ENCODE measurements at regions not wholly inside any gene's neighbourhood (a gene's known extent, or its start where the extent isn't known, plus 50 kb on each side); places are given as distances from the start of the nearest gene placed in this dataset.

- no peak for DNase-seq (ENCODE audit: low read depth)
These were observed 387.8 kb downstream of the AEBP2 start for GRCh38 chr12:19826980-19827550.

DNA sequence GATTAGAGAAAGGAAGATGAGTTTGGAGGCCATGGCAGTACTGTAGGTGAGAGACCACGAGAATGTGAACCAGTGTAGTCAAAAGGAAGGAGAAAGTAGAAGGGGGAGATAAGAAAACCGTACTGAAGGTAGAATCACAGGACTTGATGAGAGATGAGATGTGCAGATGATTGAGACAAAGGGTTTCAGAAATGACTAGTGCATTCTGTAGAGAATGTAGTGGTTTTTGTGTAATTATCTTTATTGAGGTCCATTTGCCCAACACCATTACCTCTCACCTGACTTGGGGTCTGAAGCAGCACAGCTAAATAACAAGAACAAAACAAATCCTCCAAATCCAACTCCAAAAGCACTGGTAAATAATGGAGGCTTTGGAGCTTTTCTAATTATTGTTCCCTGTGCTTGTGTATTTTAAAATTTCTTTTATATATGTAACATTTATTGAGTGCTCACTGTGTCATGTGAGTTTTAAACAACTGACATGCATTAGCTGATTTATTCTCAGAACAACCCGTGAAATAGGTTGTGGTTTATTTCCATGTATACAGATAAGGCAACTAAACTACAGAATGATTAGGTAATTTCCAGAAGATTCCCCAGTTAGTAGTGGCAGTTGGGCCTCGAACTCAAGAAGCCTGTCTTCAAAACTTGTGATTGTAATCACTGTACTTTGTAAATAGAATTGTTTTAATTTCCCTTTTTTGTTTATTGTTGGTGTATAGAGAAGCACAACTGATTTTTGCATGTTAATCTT is 390.0 kb downstream of the AEBP2 start:
- DNase-seq (ENCODE audit: low read depth): no peak

- no peak for DNase-seq (ENCODE audit: low read depth)
These were observed 391.2 kb downstream of the AEBP2 start for GRCh38 chr12:19830446-19830845.

- peak; percentile 51 for DNase-seq (ENCODE audit: low read depth)
These were observed 394.6 kb downstream of the AEBP2 start for GRCh38 chr12:19833775-19834501.

DNA sequence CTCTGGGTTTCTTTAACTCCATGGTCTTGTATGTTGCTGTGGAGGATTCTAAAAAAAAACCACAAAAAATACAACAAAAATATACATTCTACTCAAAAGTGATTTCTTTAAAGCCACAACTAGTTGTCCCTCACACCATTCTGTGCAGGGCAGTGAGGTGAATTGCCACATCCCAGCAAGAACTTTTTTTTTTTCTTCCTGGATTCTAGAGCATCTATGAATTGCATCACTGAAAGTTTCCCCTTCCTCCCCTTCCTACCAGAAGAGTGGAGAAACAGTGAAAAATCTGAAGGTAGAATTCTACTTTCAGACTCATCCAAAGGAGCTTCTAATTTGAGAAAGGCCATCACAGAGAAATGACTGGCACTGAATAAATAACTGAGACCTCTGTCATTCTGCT is 395.3 kb downstream of the AEBP2 start:
- no peak for DNase-seq (ENCODE audit: low read depth)

GRCh38 chr12:19836056-19836455 is 396.8 kb downstream of the AEBP2 start:
- DNase-seq (ENCODE audit: low read depth): no peak

DNA sequence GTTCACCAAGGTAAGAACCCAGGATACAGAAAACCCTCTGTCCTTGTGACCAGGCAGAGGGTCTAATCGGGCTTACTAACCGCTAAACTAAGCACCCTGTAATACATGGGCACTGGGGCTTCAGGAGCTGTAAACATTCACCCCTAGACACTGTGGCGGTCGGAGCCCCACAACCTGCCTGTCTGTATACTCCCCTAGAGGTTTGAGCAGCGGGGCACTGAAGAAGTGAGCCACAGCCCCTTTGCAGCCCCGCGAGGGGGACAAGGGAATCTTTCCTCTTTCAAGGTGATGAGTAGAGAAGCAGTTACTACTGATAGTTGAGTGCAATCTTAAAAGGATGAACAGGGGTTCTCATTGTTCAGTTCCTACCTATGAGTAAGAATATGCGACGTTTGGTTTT is 397.2 kb downstream of the AEBP2 start:
- DNase-seq (ENCODE audit: low read depth): no peak

DNA sequence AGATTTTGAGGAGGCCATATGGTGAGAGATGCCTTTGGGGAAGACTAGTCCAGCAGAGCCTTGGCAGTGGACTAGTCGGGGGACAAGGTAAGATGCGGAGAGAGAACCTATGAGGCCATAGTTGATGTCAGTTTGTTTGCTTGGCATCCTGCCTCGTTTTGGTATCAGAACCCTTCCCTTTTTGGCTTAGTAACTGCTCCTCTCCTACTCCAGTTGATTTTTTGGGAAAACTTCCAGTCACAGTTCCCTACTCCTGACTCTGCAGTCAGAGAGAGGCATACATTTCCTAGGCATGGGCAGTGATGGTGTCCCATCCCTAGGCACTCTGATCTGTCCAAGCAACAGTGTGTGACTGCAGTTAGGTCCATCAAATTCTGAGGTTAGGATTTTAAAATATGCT is 398.3 kb downstream of the AEBP2 start:
- no peak for DNase-seq (ENCODE audit: low read depth)

DNA sequence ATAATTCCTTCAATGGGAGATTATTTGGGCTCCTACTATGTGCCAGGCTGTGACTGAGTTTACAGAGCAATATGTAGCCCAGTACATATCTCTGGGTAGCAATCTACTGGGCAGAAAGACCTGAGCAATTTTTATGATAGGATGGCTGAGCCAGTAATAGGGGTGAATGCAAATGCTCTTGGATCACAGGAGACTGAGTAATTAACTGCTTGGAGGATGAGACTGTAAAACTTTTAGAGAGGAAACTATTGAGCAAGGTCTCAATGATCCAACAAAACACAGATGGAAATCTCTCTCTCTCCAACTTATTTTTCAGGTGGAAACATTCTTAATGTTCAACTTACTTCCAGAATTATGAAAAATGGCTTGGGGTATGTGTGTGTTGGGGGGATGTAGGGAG is 402.2 kb downstream of the AEBP2 start:
- DNase-seq (ENCODE audit: low read depth): no peak

- DNase-seq (ENCODE audit: low read depth): no peak
These were observed 402.8 kb downstream of the AEBP2 start for GRCh38 chr12:19842116-19842515.

DNA sequence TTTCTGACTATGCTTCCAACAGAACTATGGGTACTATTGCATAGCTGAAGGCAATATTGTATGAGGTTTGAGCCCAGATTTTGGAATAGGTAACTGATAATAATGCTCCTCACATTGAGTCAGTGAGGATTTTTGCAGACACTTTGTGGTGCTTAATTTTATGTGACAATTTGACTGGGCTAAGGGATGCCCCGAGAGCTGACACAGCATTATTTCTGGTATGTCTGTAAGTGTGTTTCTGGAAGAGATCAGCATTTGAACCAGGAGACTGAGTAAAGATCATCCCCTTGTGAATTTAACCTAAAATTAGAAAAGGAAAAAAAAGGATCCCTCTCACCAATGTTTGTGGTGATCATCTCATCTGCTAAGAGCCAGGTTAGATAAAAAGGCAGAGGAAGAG is 404.9 kb downstream of the AEBP2 start:
- no peak for DNase-seq (ENCODE audit: low read depth)

GRCh38 chr12:19846574-19846973 is 407.3 kb downstream of the AEBP2 start:
- DNase-seq (ENCODE audit: low read depth): no peak

DNA sequence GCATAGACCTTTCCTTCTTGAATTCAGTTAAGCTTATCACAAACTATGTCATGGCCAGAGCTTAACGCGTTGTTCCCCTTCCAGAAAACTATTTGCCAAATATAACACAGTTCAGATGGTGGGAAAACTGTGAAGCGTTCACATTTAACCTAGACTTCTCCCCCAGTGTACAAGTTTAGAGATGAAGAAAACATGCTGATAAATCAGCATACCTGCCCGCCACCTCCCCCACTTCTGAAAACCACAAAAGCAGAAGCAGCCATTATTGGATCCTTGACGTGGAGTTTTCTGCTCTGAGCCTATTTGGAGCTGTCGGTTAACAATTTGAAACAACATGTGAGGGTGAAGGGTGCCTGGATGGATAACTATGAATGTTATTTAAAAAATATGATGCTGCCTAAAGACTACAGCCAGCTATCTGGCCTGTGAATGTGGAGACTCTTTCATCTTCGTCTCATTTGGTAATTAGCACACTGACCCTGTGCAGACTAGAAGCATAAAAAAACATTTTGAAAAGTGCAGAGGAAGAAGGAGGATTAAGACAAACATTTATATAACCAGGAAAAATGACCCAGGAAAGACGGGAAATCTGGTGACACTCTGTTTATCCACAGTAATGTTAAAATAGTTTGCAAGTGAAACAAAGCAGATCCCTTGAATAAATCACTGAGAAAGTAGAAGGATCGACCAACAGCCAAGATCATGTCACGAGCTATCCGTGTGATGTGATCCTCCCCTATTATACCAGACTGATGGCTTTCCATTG is 408.2 kb downstream of the AEBP2 start:
- no peak for DNase-seq (ENCODE audit: low read depth)

- no peak for DNase-seq (ENCODE audit: low read depth)
These were observed 409.1 kb downstream of the AEBP2 start for GRCh38 chr12:19848421-19848820.

- DNase-seq (ENCODE audit: low read depth): no peak
These were observed 409.9 kb downstream of the AEBP2 start for GRCh38 chr12:19849208-19849607.

GRCh38 chr12:19850346-19851065 is 411.2 kb downstream of the AEBP2 start:
- DNase-seq (ENCODE audit: low read depth): peak; percentile 58

- DNase-seq (ENCODE audit: low read depth): no peak
These were observed 413.0 kb downstream of the AEBP2 start for GRCh38 chr12:19852100-19852855.

DNA sequence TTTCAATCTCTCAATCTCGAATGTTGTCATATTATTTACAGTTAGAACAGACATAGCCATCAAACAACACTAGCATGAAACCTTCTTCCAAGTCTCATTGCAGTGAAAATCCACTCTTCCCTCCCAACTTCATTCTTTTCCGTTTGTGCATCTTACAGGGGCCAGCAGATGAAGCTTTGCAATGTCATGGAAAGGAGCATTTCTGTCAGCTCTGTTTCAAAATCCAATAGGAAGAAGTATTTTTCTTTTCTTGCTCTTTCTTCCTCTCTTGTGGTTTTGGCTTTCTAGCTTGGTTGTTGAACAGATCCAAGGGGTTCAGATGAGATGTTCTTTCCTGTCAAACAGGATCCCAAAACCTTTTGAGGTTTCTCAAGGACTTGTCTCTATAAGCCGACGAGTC is 416.6 kb downstream of the AEBP2 start:
- no peak for DNase-seq (ENCODE audit: low read depth)

- no peak for DNase-seq (ENCODE audit: low read depth)
These were observed 417.1 kb downstream of the AEBP2 start for GRCh38 chr12:19856389-19856788.

- no peak for DNase-seq (ENCODE audit: low read depth)
These were observed 417.9 kb downstream of the AEBP2 start for GRCh38 chr12:19857204-19857603.

GRCh38 chr12:19867151-19867550 is 427.9 kb downstream of the AEBP2 start:
- DNase-seq (ENCODE audit: low read depth): no peak

Measured in GM04504 (cell line).